Tibial artery (tissue), 4 donors: ENCODE measurements at regions not wholly inside any gene's neighbourhood (a gene's known extent, or its start where the extent isn't known, plus 50 kb on each side); places are given as distances from the start of the nearest gene placed in this dataset.

Experiments used
- DNase-seq, 2 donors: peaks; one replicate each; pipeline ENCODE4 v3.0.0-alpha.2; 2019
- H3K27ac ChIP-seq, 2 donors: fragments of 200-600 bp; sonication (generic) in 1 of 2; 1 replicate in 1 of 2; 2 replicates in 1 of 2; pipeline ENCODE4 v1.5.1; 2018 to 2019; ENCODE audit warnings: mild to moderate bottlenecking in 1 of 2
- H3K27me3 ChIP-seq, 2 donors: fragments of 200-600 bp; sonication (generic) in 1 of 2; one replicate each; pipeline versions ENCODE4 v1.5.1 to v1.6.0; 2016 to 2019
- H3K36me3 ChIP-seq, 3 donors: fragments of 200-600 bp; sonication (generic) in 2 of 3; one replicate each; pipeline ENCODE4 v1.5.1; 2016 to 2019; ENCODE audit warnings: mild to moderate bottlenecking in 2 of 3
- H3K4me1 ChIP-seq, 4 donors: fragments of 200-600 bp; sonication (generic) in 2 of 4; 1 replicate in 3 of 4; 2 replicates in 1 of 4; pipeline ENCODE4 v1.5.1; 2016 to 2019
- H3K4me3 ChIP-seq, 2 donors: fragments of 200-600 bp; sonication (generic) in 1 of 2; 1 replicate in 1 of 2; 2 replicates in 1 of 2; pipeline ENCODE4 v1.5.1; 2018 to 2019; ENCODE audit warnings: mild to moderate bottlenecking in 2 of 2
- H3K9me3 ChIP-seq, 3 donors: fragments of 200-600 bp; sonication (generic) in 1 of 3; one replicate each; pipeline ENCODE4 v1.5.1; 2016 to 2019
- intact Hi-C: fragments of 100-400 bp; cut with DNase I; formaldehyde crosslinking; loops from one replicate; pipeline ENCODE4 v1.15.0; 2023; ENCODE audit warnings: low total_unique reads
- TF ChIP-seq, protein P1 (sequence below), 2 experiments: fragments of 200-600 bp in 1 of 2; fragments of 450-650 bp in 1 of 2; IDR thresholded peaks; one replicate each; pipeline ENCODE4 v1.5.1; 2017 to 2019; ENCODE audit warnings: antibody characterized with exemption in 2 of 2, mild to moderate bottlenecking in 1 of 2, moderate library complexity in 1 of 2

DNA sequence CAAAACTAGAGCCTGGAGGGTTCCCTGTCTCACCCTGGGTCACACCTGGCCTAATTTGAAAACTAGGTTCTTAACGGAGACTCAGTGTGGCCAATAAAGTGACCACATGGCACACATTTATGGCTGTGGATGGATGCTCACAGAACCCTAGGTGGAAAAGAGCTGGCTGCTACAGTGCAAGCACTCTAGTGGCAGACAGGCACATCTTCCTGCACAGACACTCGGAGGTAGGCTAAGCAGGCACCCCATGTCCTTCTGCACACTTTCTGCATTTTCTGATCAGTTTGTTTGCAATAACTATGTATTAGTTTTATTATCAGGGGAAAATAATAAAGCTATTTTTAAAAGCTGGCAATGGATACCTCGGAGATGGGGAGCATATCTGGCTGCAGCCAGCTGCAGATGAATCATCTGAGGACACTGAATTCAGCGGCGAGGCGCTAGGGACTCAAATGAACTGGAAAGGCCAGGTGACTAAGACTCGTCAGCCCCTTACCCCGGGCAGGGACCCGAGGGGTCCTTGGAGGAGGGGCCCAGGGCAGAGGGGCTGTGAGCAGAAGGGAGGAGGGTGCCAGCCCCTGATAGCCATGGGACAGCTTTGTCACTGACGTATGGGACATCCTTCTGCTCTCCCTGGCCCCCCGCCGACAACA lies 96.2 kb downstream of the OLFM1 start:
- H3K27me3 ChIP-seq = peaks cover 0 to 79% of the 10 kb centered on the region in 2 donors

DNA sequence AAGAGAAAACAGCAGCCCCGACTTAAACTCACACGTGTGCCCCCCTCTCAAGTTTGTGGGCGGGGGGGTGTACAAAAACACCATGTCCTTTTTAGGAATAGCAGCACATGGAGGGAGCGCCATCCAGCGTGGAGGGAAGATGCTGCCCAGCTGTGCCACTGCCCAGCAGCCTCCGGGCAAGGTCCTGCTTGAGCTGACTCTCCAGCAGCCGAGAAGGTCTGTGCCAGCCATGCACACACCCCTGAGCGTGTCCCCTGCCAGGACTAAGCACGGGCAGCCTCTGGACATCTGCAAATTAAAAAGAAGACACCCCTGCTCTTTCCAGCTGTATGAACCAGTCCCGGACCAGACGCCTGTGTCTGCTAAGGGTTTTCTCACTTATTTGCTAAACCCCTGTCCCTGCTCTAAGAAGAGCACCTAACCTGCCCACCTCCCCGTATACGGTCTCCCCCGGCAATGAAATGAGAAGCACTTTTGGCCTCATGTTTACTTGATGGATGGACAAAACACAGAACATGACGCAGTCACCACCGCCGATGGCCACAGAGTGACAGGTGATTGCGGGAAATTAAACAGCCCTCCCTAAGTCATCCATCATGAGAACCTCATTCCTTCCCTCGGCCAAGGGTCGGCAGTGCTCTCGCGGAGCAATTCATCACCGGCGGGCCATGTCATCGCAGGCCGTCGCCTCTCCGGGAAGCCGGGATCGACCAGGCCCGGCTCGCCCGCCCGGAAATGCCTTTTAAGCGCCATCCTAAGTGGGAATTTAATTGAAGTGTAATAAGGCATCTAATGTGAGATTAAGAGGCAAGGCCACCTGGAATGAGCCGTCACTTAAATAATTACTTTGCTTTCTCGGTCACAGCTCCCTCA lies 96.9 kb downstream of the OLFM1 start:
- intact Hi-C loops = no loop called here
- Histone ChIP-seq H3K9me3 (no peaks in the 10 kb centered on the region), H3K4me1 (peaks cover 0 to 13% (median 0%) of the 10 kb centered on the region in 4 donors), H3K27ac (no peak overlapping the region), H3K4me3 (no peak overlapping the region), H3K36me3 (no peaks in the 10 kb centered on the region), H3K27me3 (peaks cover 0 to 80% of the 10 kb centered on the region in 2 donors)
- TF ChIP-seq, protein P1, sequence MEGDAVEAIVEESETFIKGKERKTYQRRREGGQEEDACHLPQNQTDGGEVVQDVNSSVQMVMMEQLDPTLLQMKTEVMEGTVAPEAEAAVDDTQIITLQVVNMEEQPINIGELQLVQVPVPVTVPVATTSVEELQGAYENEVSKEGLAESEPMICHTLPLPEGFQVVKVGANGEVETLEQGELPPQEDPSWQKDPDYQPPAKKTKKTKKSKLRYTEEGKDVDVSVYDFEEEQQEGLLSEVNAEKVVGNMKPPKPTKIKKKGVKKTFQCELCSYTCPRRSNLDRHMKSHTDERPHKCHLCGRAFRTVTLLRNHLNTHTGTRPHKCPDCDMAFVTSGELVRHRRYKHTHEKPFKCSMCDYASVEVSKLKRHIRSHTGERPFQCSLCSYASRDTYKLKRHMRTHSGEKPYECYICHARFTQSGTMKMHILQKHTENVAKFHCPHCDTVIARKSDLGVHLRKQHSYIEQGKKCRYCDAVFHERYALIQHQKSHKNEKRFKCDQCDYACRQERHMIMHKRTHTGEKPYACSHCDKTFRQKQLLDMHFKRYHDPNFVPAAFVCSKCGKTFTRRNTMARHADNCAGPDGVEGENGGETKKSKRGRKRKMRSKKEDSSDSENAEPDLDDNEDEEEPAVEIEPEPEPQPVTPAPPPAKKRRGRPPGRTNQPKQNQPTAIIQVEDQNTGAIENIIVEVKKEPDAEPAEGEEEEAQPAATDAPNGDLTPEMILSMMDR (IDR thresholded peaks at IDR 0.05) = no peak
- DNase-seq = no peak

More for the DNA sequence above, 96.2 kb downstream of the OLFM1 start:
- Histone ChIP-seq H3K4me1 (peaks cover 0 to 13% (median 0%) of the 10 kb centered on the region in 4 donors), H3K27ac (no peak overlapping the region), H3K4me3 (no peak overlapping the region), H3K9me3 (no peaks in the 10 kb centered on the region), H3K36me3 (no peaks in the 10 kb centered on the region)
- no peak for DNase-seq
- TF ChIP-seq, protein P1 (IDR thresholded peaks at IDR 0.05) = no peak
- intact Hi-C loops = no loop called here

- Histone ChIP-seq H3K27me3 (peaks cover 0 to 86% of the 10 kb centered on the region in 2 donors), H3K9me3 (no peaks in the 10 kb centered on the region), H3K4me1 (peaks cover 0 to 13% (median 0%) of the 10 kb centered on the region in 4 donors), H3K4me3 (no peak overlapping the region), H3K36me3 (no peaks in the 10 kb centered on the region), H3K27ac (no peak overlapping the region)
- no peak for DNase-seq
- TF ChIP-seq, protein P1 (IDR thresholded peaks at IDR 0.05) = no peak
- intact Hi-C loops = no loop called here
Observed at GRCh38 chr9:135185060-135185459, 97.6 kb downstream of the OLFM1 start.

DNA sequence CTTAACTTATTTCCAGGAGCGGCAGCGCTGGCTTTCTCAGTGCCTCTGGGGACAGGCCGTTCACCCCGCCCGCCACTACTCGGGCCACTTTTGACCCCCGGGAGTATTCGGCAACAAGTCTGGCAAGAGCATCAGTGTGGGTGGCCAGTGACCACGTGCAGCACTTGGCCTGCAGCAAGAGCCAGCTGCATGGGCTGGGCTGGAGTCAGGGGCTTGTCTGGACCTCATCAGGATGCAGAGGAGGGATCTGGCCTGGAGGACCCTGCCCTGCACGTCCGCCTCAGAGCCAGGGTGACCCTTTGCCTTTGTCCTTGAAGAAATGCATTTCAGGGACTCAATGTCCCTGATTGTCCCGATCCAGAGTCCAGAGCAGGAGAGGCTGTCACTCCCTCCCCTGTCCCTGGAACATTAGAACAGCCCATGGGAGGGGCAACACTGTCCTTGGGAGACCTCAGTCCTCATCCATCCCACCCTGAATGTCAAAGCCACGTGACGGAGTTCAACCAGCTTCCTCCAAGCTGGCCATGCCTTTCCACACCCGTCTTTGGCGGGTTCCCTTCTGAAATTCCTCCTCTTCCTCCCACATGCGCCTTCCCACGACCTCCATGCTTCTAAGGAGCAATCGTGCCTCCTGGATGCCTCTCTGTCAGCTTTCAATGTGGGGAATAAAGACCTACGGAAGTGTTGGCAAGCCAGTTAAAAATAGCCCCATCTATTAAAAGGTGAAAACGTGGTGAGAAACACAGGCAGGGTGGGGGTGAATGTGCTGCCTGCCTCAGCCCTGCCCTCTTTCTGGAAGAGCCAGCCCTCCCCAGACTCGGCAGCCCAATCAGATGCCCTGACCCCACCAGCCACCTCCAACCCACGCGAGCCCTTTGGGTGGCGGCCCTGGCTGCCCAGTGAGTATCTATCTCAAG lies 99.0 kb downstream of the OLFM1 start:
- H3K36me3 ChIP-seq = no peaks in the 10 kb centered on the region
- peaks cover 0 to 13% (median 0%) of the 10 kb centered on the region in 4 donors for H3K4me1 ChIP-seq
- DNase-seq = no peak
- H3K9me3 ChIP-seq = no peaks in the 10 kb centered on the region
- H3K27me3 ChIP-seq = peaks cover 0 to 85% of the 10 kb centered on the region in 2 donors
- TF ChIP-seq, protein P1 (IDR thresholded peaks at IDR 0.05) = no peak
- H3K27ac ChIP-seq = no peak overlapping the region
- intact Hi-C loops = no loop called here
- H3K4me3 ChIP-seq = no peak overlapping the region

- Histone ChIP-seq H3K27me3 (peaks cover 0 to 87% of the 10 kb centered on the region in 2 donors), H3K27ac (no peak overlapping the region)
- DNase-seq = no peak
Observed at GRCh38 chr9:135187365-135187764, 99.9 kb downstream of the OLFM1 start.

More at GRCh38 chr9:135187365-135187764, 99.9 kb downstream of the OLFM1 start:
- no peak overlapping the region for H3K4me3 ChIP-seq
- H3K9me3 ChIP-seq = no peaks in the 10 kb centered on the region
- peaks cover 0 to 13% (median 0%) of the 10 kb centered on the region in 4 donors for H3K4me1 ChIP-seq
- H3K36me3 ChIP-seq = no peaks in the 10 kb centered on the region
- TF ChIP-seq, protein P1 (IDR thresholded peaks at IDR 0.05) = no peak
- intact Hi-C loops = no loop called here
